Upper lobe of right lung (tissue), 1 donor: ENCODE measurements at regions not wholly inside any gene's neighbourhood (a gene's known extent, or its start where the extent isn't known, plus 50 kb on each side); places are given as distances from the start of the nearest gene placed in this dataset.
"Not testable (repeated sequence)": the region's sequence is repeated elsewhere in the genome, so short reads cannot be mapped to it uniquely, and the experiment has no call there.

Source experiments
- ATAC-seq: fragments of 200-7000 bp; cut with Tn5 transposase; one replicate; pipeline ENCODE4 v1.9.1; 2020; ENCODE audit warnings: mild to moderate bottlenecking, moderate library complexity
- DNase-seq: peaks from one replicate; pipeline ENCODE4 v3.0.0-alpha.2; 2020
- H3K27ac ChIP-seq: fragments of 200-600 bp; one replicate; pipeline ENCODE4 v1.8.0; 2022
- H3K27me3 ChIP-seq: fragments of 200-600 bp; one replicate; pipeline ENCODE4 v1.8.0; 2022; ENCODE audit warnings: mild to moderate bottlenecking
- H3K36me3 ChIP-seq: fragments of 200-600 bp; one replicate; pipeline ENCODE4 v1.8.0; 2022
- H3K4me1 ChIP-seq: fragments of 200-600 bp; one replicate; pipeline ENCODE4 v1.8.0; 2022
- H3K4me3 ChIP-seq: fragments of 200-600 bp; one replicate; pipeline ENCODE4 v1.8.0; 2022; ENCODE audit warnings: mild to moderate bottlenecking
- H3K9me3 ChIP-seq: fragments of 200-600 bp; one replicate; pipeline ENCODE4 v1.8.0; 2022
- CTCF ChIP-seq: fragments of 200-600 bp; IDR thresholded peaks from one replicate; pipeline ENCODE4 v1.8.0; 2022; ENCODE audit warnings: antibody characterized with exemption
- intact Hi-C: fragments of 100-400 bp; cut with DNase I; formaldehyde crosslinking; loops from one replicate; pipeline ENCODE4 v1.11.0; 2022
- donor health status: DM: no; HTN: yes; CAD: no; lungs with severe emphysema.

GRCh38 chr11:28793282-28793738, 685.1 kb downstream of the METTL15 start:
- no peak for TF ChIP-seq CTCF
- Histone ChIP-seq H3K27me3 (no peaks in the 10 kb centered on the region), H3K27ac (no peak overlapping the region), H3K4me1 (no peaks in the 10 kb centered on the region), H3K9me3 (no peaks in the 10 kb centered on the region), H3K4me3 (no peak overlapping the region), H3K36me3 (no peaks in the 10 kb centered on the region)
- intact Hi-C loops, result no loop called here
- ATAC-seq (peak; percentile 26), DNase-seq (no peak)

- Histone ChIP-seq H3K9me3 (no peaks in the 10 kb centered on the region), H3K36me3 (no peaks in the 10 kb centered on the region), H3K27ac (no peak overlapping the region), H3K27me3 (no peaks in the 10 kb centered on the region), H3K4me1 (no peaks in the 10 kb centered on the region), H3K4me3 (no peak overlapping the region)
- no peak for TF ChIP-seq CTCF
- ATAC-seq, result no peak
- intact Hi-C loops, result no loop called here
- no peak for DNase-seq
Measured at GRCh38 chr11:28792856-28793255, 684.7 kb downstream of the METTL15 start.

GRCh38 chr11:28787897-28788296, 679.7 kb downstream of the METTL15 start:
- DNase-seq, H3K27me3 ChIP-seq, ATAC-seq, H3K4me1 ChIP-seq, H3K27ac ChIP-seq, H3K36me3 ChIP-seq, intact Hi-C loops, H3K4me3 ChIP-seq, H3K9me3 ChIP-seq: not testable (repeated sequence)

- ATAC-seq (no peak), DNase-seq (no peak)
- Histone ChIP-seq H3K36me3 (no peaks in the 10 kb centered on the region), H3K4me3 (no peak overlapping the region), H3K9me3 (no peaks in the 10 kb centered on the region), H3K27me3 (no peaks in the 10 kb centered on the region), H3K4me1 (no peaks in the 10 kb centered on the region), H3K27ac (no peak overlapping the region)
- no peak for TF ChIP-seq CTCF
- intact Hi-C loops, result no loop called here
Measured at GRCh38 chr11:28777126-28777525, 668.9 kb downstream of the METTL15 start.

GRCh38 chr11:28773606-28774005, 665.4 kb downstream of the METTL15 start:
- intact Hi-C loops, result no loop called here
- no peak for DNase-seq
- Histone ChIP-seq H3K27ac (no peak overlapping the region), H3K4me3 (no peak overlapping the region), H3K27me3 (no peaks in the 10 kb centered on the region), H3K4me1 (no peaks in the 10 kb centered on the region), H3K36me3 (no peaks in the 10 kb centered on the region), H3K9me3 (no peaks in the 10 kb centered on the region)
- no peak for ATAC-seq
- no peak for TF ChIP-seq CTCF

GRCh38 chr11:28770806-28771205, 662.6 kb downstream of the METTL15 start:
- no peak for ATAC-seq

More at GRCh38 chr11:28770806-28771205, 662.6 kb downstream of the METTL15 start:
- H3K27ac ChIP-seq, result no peak overlapping the region
- TF ChIP-seq CTCF, result no peak
- intact Hi-C loops, result no loop called here
- no peaks in the 10 kb centered on the region for H3K9me3 ChIP-seq
- H3K4me3 ChIP-seq, result no peak overlapping the region
- no peak for DNase-seq
- no peaks in the 10 kb centered on the region for H3K36me3 ChIP-seq
- H3K4me1 ChIP-seq, result no peaks in the 10 kb centered on the region
- no peaks in the 10 kb centered on the region for H3K27me3 ChIP-seq
